CD4-positive, alpha-beta T cell (primary cell): ENCODE measurements at regions not wholly inside any gene's neighbourhood (a gene's known extent, or its start where the extent isn't known, plus 50 kb on each side); places are given as distances from the start of the nearest gene placed in this dataset.

Source experiments
- ATAC-seq: fragments of 200-7000 bp; cut with Tn5 transposase; one replicate; pipeline ENCODE4 v1.10.0; 2022; ENCODE audit warnings: mild to moderate bottlenecking; ENCODE audit not compliant: poor library complexity
- CTCF ChIA-PET: fragments of 350-600 bp; sonication (Branson Sonifier 250); formaldehyde crosslinking; loops from one replicate; lab custom pipeline; 2021; ENCODE audit warnings: antibody characterized with exemption, inconsistent platforms; lab: Charles Lee
- POLR2A ChIA-PET: fragments of 350-600 bp; sonication (Branson Sonifier 250); formaldehyde crosslinking; loops from one replicate; lab custom pipeline; 2021; ENCODE audit warnings: antibody characterized with exemption, inconsistent platforms; lab: Charles Lee
- DNase-seq, 14 experiments: peaks; one replicate each; pipeline ENCODE4 v3.0.0-alpha.2; 2013 to 2020; ENCODE audit warnings: mixed read lengths in 2 of 14
- H3K27ac ChIP-seq, 2 donors: one replicate each; pipeline versions ENCODE4 v1.5.1 to v1.7.0; 2013; ENCODE audit warnings: low read length in 2 of 2, low read depth in 1 of 2, mild to moderate bottlenecking in 1 of 2
- H3K27me3 ChIP-seq, 2 experiments: 1 replicate in 1 of 2; 2 replicates in 1 of 2; pipeline versions ENCODE4 v1.6.1 to v1.7.0; 2013; ENCODE audit warnings: low read length in 2 of 2, control low read depth in 1 of 2, mild to moderate bottlenecking in 1 of 2, moderate library complexity in 1 of 2; ENCODE audit not compliant: insufficient read depth in 2 of 2, control insufficient read depth in 1 of 2
- H3K36me3 ChIP-seq: one replicate; pipeline ENCODE4 v1.6.1; 2013; ENCODE audit warnings: low read length, control low read depth; ENCODE audit not compliant: insufficient read depth
- H3K4me1 ChIP-seq: one replicate; pipeline ENCODE4 v1.6.1; 2013; ENCODE audit warnings: low read length, control low read depth; ENCODE audit not compliant: insufficient read depth
- H3K4me3 ChIP-seq: one replicate; pipeline ENCODE4 v1.5.1; 2013; ENCODE audit warnings: mild to moderate bottlenecking, low read length, moderate library complexity
- H3K9me3 ChIP-seq, 2 experiments: 1 replicate in 1 of 2; 2 replicates in 1 of 2; pipeline versions ENCODE4 v1.6.1 to v1.7.0; 2013; ENCODE audit warnings: low read length in 2 of 2, mild to moderate bottlenecking in 2 of 2, control low read depth in 1 of 2, moderate library complexity in 1 of 2; ENCODE audit not compliant: control insufficient read depth in 1 of 2, insufficient read depth in 1 of 2
- H3K27ac Mint-ChIP-seq: one replicate; pipeline ENCODE4 v1.8.0; 2020; ENCODE audit warnings: mixed read lengths
- H3K27me3 Mint-ChIP-seq: one replicate; pipeline ENCODE4 v1.8.0; 2021; ENCODE audit warnings: mixed read lengths
- H3K36me3 Mint-ChIP-seq: one replicate; pipeline ENCODE4 v1.8.0; 2021; ENCODE audit warnings: low read depth, mixed read lengths
- H3K4me1 Mint-ChIP-seq: one replicate; pipeline ENCODE4 v1.8.0; 2021; ENCODE audit warnings: low read depth, mixed read lengths
- H3K4me3 Mint-ChIP-seq: one replicate; pipeline ENCODE4 v1.8.0; 2020; ENCODE audit warnings: mild to moderate bottlenecking, mixed read lengths
- H3K9me3 Mint-ChIP-seq: one replicate; pipeline ENCODE4 v1.8.0; 2020; ENCODE audit warnings: mixed read lengths
- CTCF ChIP-seq: fragments of 200-600 bp; IDR thresholded peaks from one replicate; pipeline ENCODE4 v1.8.0; 2022; ENCODE audit warnings: antibody characterized with exemption, mild to moderate bottlenecking
- intact Hi-C, 2 experiments: fragments of 100-400 bp; cut with DNase I in 1 of 2; cut with micrococcal nuclease in 1 of 2; formaldehyde crosslinking; loops; one replicate each; pipeline versions ENCODE4 v1.15.1 to v1.9.0; 2023 to 2025; cut with DNase I, micrococcal nuclease

GRCh38 chr21:23718446-23719285 lies 1888.6 kb downstream of the MRPL39 start:
- no peaks in the 10 kb centered on the region for H3K4me1 ChIP-seq
- ATAC-seq (no peak), DNase-seq (no peak)
- H3K4me3 Mint-ChIP-seq, result no peak overlapping the region
- peaks cover 0 to 7% of the 10 kb centered on the region in 2 experiments for H3K9me3 ChIP-seq
- intact Hi-C loops, result no loop called here
- H3K27me3 ChIP-seq, result no peaks in the 10 kb centered on the region
- no peaks in the 10 kb centered on the region for H3K36me3 ChIP-seq
- no peaks in the 10 kb centered on the region for H3K4me1 Mint-ChIP-seq
- H3K9me3 Mint-ChIP-seq, result no peaks in the 10 kb centered on the region
- no peak overlapping the region for H3K4me3 ChIP-seq
- H3K27ac Mint-ChIP-seq, result no peak overlapping the region
- no peak for TF ChIP-seq CTCF
- CTCF ChIA-PET, result no interaction called here
- no peak overlapping the region for H3K27ac ChIP-seq
- POLR2A ChIA-PET, result no interaction called here
- H3K27me3 Mint-ChIP-seq, result no peaks in the 10 kb centered on the region
- no peaks in the 10 kb centered on the region for H3K36me3 Mint-ChIP-seq

- no peaks in the 10 kb centered on the region for H3K9me3 Mint-ChIP-seq
- intact Hi-C loops, result no loop called here
- ATAC-seq (no peak), DNase-seq (no peak)
- no peaks in the 10 kb centered on the region for H3K36me3 Mint-ChIP-seq
- ChIA-PET CTCF (no interaction called here), POLR2A (no interaction called here)
- Histone ChIP-seq H3K27me3 (no peaks in the 10 kb centered on the region), H3K4me3 (no peak overlapping the region), H3K4me1 (no peaks in the 10 kb centered on the region), H3K9me3 (peaks cover 0 to 7% of the 10 kb centered on the region in 2 experiments), H3K27ac (no peak overlapping the region), H3K36me3 (no peaks in the 10 kb centered on the region)
- TF ChIP-seq CTCF, result no peak
- no peaks in the 10 kb centered on the region for H3K27me3 Mint-ChIP-seq
- H3K27ac Mint-ChIP-seq, result no peak overlapping the region
- H3K4me1 Mint-ChIP-seq, result no peaks in the 10 kb centered on the region
- no peak overlapping the region for H3K4me3 Mint-ChIP-seq
Observed at GRCh38 chr21:23712166-23712565, 1895.1 kb downstream of the MRPL39 start.

GRCh38 chr21:23706431-23706830 lies 1900.8 kb downstream of the MRPL39 start:
- no peak overlapping the region for H3K4me3 Mint-ChIP-seq
- no peak overlapping the region for H3K27ac ChIP-seq

More at GRCh38 chr21:23706431-23706830, 1900.8 kb downstream of the MRPL39 start:
- no peak overlapping the region for H3K4me3 ChIP-seq
- no peaks in the 10 kb centered on the region for H3K4me1 ChIP-seq
- Mint-ChIP-seq H3K9me3 (peaks cover 6% of the 10 kb centered on the region), H3K27me3 (no peaks in the 10 kb centered on the region), H3K27ac (no peak overlapping the region), H3K36me3 (no peaks in the 10 kb centered on the region), H3K4me1 (no peaks in the 10 kb centered on the region)
- ATAC-seq (no peak), DNase-seq (no peak)
- CTCF ChIA-PET, result no interaction called here
- H3K36me3 ChIP-seq, result no peaks in the 10 kb centered on the region
- no peak for TF ChIP-seq CTCF
- no peaks in the 10 kb centered on the region for H3K27me3 ChIP-seq
- peaks cover 0 to 3% of the 10 kb centered on the region in 2 experiments for H3K9me3 ChIP-seq
- POLR2A ChIA-PET, result no interaction called here
- intact Hi-C loops, result no loop called here
